ENCODE measurements at regions not wholly inside any gene's neighbourhood (a gene's known extent, or its start where the extent isn't known, plus 50 kb on each side); places are given as distances from the start of the nearest gene placed in this dataset.
"Not testable (repeated sequence)": the region's sequence is repeated elsewhere in the genome, so short reads cannot be mapped to it uniquely, and the experiment has no call there.

DNA sequence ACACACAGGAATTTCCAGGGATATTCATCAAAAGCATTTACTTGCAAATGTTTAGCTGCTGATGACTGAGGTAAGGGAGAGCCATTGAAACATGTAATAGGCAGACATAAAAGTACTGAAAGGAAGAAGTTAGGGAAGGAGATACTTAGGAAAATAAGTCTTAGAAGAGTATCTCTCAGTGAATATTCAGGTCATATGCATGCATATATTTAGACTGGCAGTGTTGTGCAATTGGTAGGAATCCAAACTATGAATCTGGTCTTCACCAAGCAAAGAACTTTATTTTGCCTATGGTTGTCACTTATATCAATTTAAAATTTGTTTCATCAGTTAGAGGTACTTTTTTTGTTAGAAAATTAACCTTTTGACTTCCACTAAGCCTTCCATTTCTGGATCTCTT, 1490.7 kb downstream of the SUCLG1 start:
- DNase-seq (ENCODE audit: low read depth): peak; percentile 7

DNA sequence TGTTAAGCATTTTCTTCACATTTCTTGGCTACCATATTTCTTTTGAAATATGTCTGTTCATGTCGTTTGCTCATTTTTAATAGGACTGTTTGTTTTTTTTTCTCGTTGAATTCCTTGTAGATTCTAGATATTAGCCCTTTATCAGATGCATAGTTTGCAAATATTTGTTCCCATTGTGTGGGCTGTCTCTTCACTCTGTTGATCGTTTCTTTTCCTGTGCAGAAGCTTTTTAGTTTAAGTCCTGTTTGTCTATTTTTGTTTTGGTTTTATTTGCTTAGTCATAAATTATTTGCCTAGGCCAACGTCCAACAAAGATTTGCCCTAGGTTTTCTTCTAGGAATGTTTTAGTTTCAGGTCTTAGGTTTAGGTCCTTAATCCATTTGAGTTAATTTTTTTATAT, 1494.7 kb downstream of the SUCLG1 start:
- no peak for DNase-seq (ENCODE audit: low read depth)

DNA sequence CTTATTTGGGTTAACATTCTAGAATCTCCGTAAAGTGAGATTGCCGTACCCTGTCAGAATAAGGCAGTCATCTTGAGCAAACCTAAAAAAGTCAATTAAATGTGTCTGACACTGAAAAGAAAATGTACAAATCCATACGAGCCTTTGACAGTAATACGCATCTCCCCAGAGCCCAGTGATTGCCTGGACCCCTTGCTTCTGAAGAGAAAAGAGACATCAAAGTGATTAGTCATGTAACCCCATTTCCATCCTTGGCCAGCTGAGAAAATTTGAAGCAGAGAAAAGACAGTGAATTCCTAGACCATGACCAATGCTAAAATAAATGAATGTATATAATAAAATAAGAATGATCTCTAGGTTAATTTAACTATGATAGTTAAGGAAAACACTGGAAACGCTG, 1499.4 kb downstream of the SUCLG1 start:
- DNase-seq (ENCODE audit: low read depth): no peak

DNA sequence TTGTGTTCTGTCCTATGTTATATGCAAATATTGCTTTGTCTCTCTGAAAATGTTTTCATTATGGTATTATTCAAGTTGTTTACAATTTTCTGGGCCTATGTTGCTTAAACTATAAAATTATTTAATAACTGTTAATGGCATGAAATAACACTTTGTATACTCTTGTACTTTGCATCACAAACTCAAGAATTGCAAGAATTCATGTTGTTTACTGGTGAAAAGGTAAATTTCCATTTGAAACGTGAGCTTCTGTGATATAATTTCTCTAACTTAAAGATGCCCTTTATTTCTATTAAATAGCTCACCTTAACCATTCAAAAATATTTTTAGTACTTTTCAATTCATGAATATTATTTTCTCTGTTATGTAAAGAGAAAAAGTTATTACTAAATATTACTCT, 1504.2 kb downstream of the SUCLG1 start:
- no peak for DNase-seq (ENCODE audit: low read depth)

DNA sequence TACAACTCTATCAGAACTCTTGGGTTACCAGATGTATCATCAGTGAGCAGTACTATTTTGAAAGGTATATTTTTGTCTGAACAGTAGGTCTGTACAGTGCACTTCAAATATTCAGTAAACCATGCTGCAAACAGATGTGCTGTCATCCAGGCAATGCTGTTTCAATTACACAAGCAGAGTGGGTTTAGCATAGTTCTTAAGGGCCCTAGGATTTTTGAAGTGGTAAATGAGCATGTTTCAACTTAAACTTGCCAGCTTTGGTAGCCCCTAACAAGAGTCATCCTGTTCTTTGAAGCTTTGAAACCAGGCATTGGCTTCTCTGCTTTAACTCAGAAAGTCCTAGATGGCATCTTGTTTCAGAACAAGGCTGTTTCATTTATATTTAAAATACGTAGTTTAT, 1519.9 kb downstream of the SUCLG1 start:
- DNase-seq (ENCODE audit: low read depth): no peak

DNA sequence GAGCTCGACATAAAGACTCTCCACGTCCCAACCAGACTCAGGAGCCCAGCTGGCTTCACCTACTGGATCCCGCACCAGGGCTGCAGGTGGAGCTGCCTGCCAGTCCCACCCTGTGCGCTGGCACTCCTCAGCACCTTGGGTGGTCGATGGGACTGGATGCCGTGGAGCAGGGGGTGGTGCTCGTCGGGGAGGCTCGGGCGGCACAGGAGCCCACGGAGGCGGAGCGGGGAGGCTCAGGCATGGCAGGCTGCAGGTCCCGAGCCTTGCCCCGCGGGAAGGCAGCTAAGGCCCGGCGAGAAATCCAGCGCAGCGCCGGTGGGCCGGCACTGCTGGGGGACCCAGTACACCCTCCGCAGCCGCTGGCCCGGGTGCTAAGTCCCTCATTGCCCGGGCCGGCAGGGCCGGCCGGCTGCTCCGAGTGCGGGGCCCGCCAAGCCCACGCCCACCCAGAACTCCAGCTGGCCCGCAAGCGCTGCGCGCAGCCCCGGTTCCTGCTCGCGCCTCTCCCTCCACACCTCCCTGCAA, 1520.7 kb downstream of the SUCLG1 start:
- not testable (repeated sequence) for DNase-seq (ENCODE audit: low read depth)

DNA sequence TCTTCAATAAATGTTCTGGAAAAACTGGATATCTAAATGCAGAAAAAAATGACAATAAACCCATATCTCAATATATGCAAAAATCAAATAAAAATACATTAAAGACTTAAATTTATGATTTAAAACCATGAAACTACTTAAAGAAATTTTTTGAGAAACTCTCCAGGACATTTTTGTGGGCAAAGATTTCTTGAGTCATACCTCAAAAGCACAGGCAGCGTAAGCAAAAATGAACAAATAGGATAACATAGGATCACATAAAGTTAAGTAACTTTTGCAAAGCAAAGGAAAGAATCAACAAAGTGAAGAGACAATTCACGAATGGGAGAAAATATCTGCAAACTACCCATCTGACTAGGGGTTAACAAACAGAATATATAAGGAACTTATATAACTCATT, 1545.5 kb downstream of the SUCLG1 start:
- DNase-seq (ENCODE audit: low read depth): no peak

DNA sequence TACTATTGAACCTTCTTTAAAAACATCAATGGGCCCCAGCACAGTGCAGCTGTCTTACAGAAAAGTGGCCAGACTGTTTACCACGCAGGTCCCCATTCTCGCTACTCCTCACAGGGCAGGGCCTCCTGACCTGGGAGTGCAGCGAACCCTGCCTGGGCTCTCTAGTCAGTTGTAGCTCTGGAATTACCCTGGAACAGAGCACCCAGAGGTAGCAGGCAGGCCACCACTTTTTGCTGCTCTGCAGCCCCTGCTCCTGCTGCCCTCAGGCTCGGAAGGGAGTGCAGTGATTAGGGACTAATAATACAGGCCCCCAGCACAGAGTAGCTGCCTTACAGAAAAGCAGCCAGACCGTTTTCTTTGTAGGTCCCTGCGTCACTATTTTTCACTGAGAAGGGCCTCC, 1563.0 kb downstream of the SUCLG1 start:
- no peak for DNase-seq (ENCODE audit: low read depth)

DNA sequence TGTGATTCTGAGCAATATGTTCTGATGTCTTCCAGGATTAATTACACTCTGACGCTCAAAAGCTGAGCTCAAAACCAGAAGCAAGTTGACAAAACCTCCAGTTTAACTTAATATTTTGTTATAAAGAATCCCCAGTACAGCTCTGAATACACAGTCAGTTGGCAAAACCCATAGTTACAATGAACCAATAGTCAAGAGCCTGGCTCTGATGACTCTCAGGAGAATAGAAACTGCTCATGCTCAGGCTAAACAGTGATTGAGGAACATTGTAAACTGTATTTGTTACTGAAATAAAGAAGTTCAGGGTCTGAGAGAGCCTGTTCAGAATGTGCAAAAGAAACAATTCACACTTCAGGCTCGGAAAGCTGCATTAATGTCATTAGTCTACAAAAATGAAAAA, 1565.9 kb downstream of the SUCLG1 start:
- DNase-seq (ENCODE audit: low read depth): no peak

DNA sequence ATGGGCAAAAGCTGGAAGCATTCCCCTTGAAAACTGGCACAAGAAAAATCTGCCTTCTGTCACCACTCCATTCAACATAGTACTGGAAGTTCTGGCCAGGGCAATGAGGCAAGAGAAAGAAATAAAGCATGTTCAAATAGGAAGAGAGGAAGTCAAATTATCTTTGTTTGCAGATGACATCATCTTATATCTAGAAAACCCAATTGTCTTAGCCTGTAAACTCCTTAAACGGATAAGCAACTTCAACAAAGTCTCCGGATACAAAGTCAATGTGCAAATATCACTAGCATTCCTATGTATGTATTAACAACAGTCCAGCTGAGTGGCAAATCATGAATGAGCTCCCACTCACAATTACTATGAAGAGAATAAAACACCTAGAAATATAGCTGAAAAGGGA, 1579.3 kb downstream of the SUCLG1 start:
- DNase-seq (ENCODE audit: low read depth): no peak

DNA sequence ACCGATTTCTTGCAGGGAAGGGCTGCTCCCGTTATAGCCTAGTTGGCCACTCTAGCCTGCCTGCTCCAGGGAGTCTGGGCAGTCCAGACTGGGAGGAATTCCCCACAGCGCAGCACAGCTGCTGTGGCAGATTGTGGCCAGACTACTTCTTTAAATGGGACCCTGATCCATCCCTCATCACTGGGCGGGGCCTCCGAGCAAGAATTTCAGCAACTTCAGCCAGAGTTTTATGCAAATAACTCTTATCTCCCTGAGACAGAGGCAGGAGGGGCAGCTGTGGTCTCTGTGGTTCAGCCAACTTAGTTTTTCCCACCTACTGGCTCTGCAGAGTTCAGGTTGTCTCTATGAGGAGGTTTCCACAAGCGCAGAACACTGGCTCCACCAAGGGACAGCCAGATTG, 1583.2 kb downstream of the SUCLG1 start:
- no peak for DNase-seq (ENCODE audit: low read depth)

DNA sequence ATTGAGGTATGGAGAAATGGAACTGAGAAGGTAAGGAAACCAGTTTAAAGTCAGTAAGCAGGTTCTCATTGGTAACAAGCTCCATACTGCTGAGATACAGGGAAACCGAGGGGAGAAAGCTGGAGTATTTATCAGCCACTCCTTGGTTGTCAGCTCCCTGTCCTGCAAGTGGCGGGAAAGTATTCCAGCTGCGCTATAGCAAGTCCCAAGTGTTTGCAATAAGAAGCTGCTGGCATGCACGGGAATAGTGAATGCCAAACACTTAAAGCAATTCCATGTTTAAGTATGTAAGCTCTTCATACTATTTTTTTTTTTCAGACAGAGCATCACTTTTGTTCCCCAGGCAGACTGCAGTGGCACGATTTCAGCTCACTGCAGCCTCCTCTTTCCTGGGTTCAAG, 1601.1 kb downstream of the SUCLG1 start:
- no peak for DNase-seq (ENCODE audit: low read depth)

DNA sequence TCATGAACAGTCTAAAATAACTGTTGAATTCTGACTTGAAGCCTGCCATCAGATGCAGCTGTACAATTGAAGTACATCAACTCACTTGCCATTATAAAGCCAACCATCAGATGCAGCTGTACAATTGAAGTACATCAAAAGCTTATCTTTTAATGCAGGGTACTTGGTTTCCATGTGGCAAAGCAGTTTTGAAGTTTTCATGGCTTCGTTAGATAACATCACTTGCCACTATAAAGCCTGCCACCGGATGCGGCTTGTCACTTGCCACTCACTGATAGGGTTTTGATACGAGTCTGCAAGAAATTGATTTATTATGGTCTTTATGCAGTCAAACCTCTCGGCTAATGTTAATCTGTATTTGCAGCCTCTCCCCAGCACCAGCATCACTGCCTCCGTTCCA, 1605.8 kb downstream of the SUCLG1 start:
- DNase-seq (ENCODE audit: low read depth): no peak

DNA sequence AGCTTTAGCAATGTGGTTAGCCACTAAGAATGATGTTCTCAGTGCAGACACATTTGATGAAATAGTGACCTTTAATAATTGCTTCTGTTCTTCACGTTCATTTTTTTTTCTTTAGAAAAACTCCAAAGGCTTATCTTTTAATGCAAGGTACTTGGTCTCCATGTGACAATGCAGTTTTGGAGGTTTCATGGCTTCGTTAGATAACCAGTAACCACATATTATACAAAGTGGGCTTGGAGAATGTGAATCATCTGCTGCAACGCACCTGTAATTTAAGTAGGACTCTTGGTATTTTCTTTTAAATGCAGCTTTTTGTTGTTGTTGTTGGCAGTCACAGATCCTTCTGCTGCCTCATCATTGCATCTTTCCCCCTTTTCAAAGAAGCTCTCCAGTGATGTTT, 1606.3 kb downstream of the SUCLG1 start:
- DNase-seq (ENCODE audit: low read depth): no peak

DNA sequence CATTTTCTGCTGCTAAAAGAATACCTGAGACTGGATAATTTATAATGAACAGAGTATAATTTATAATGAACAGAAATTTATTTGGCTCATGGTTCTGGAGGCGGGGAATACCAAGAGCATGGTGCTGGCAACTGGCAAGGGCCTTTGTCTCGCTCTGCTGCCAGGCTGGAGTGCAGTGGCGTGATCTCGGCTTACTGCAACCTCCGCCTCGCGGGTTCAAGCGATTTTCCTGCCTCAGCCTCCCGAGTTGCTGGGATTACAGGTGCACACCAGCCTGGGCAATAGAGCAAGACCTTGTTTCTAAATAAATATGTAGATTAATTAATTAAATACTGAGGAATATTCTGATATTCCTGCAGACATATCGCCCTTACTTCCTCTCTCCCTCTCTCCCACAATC, 1610.8 kb downstream of the SUCLG1 start:
- no peak for DNase-seq (ENCODE audit: low read depth)

DNA sequence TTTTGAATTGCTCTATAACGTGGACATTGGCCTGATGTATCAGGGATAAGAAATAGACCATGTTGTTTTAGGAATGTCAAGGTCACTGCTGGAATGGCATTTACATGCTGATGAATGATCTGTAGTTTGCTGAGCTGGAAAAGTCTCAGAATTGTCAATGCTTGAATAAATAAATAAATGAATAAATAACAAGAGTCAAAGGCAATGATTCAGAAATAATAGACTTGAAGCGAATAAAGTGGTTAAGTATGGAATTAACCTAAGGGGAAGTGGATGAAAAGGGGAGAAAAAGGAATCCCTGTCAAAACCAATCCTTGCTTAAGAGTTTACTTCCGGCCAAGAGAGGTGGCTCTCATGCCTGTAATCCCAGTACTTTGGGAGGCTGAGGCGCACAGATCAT, 1620.0 kb downstream of the SUCLG1 start:
- peak; percentile 24 for DNase-seq (ENCODE audit: low read depth)

DNA sequence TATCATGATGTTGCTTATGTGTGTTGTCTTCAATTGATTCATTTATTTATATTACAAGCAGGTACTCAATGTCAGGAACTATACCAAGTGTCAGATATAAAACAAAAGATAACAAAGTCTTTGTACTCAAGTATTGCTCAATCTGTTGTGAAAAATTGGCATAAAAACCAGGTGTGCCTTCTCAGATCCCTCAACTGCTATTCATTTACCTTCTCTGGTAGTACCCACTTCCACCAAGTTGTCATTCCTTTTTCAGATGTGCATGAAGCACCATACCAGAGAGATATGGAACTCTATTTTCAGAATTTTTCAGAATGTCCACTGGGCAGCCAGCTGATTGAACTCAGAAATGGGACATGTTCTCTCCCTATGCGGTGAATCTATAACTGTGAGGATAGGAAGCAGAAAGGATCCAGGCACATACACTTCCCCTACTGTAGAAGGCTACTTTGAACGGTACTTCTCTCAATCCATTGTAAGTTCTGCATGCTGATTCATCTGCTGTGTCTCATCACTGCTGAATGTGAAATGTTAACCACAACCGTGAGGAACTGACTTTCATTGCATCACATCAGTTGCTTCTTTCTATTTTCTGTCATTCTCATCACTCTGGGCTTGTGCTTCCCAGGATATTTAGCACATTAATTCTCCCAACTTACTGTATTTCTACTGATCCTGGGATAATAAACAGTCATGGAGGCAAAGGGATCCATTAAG, 1621.3 kb downstream of the SUCLG1 start:
- DNase-seq (ENCODE audit: low read depth): peak; percentile 72

DNA sequence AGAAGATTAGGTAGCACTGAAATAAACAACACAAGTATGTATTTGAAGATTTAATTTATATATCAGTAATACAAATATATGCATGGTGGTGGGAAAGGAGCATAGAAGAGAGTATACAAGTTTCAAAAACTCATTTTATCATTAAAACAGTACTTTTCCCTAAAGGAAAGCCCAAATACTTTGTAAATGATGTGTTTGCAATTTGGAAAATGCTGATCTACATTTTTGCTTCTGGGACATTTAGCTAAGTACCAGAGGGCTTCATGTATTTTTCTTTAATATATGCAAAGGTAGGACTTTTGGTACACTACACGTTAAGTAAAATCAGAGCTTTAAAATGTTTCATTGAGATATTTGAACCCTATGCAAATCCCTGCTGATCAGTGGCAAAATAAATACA, 1624.2 kb downstream of the SUCLG1 start:
- no peak for DNase-seq (ENCODE audit: low read depth)

DNA sequence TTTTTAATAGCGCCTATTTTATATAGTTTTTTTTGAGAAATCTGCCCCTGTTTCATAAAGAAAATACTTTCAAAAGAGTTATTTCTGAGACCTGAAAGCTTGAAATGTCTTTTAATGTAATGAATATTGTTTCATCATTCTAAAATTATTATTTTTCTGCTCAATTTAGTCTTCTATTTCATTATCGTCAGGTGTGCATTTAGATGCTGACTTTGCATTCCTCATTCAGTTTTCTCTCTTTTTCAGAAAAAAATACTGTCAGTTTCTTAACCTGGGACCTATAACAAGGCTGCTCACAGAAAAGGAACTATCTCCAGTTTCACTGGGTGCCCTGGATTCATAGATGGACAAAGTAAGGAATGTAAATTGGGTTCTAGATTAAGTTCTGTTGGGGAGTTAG, 1631.7 kb downstream of the SUCLG1 start:
- no peak for DNase-seq (ENCODE audit: low read depth)

DNA sequence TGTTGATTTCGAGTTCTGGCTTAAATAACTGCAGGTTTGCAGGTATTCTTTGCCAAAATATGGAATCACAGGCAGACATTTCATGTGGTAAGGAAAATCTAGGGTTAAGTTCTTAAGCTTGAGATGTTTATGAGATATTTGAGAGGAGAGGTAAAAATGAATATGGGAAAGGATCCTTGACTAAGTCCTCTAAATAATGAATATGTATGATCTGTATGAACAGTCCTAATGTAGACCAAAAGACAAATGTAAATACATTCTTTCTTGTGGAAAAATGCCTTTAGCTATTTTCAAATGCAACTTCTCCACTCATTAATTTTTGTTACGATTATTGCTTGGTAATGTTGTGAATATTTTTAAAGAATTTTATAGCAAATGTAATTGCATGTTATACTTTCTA, 1632.6 kb downstream of the SUCLG1 start:
- DNase-seq (ENCODE audit: low read depth): no peak

DNA sequence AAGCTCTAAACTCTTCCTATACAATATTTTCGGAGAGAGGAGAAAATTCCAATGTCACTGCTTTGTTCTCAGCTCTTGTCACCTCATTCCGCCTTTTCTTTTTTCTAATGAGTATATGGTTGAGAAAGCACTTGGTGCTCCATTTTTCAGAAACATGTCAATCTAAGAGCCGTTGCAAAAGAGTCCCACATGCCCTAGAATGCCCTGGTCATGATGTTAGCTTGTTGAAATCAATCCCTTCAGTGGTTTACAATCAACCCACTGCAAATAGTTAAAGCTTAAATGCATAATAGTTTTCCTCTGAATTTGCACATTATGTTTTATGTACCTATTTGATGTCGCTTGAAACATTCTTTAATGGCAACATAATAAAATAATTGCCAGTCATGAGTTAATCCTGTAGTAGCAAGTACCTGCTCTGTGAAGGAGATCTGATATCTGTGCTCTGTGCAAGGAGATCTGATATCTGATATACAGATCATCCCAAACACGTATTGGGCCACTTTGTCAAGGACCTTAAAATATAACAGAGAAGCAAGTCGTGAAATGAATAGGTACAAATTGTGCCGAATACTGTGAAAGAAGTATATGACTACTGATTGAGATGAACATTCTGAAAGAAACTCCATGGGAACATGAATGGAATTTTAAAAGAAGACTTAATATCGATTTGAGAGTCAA, 1633.5 kb downstream of the SUCLG1 start:
- DNase-seq (ENCODE audit: low read depth): no peak

DNA sequence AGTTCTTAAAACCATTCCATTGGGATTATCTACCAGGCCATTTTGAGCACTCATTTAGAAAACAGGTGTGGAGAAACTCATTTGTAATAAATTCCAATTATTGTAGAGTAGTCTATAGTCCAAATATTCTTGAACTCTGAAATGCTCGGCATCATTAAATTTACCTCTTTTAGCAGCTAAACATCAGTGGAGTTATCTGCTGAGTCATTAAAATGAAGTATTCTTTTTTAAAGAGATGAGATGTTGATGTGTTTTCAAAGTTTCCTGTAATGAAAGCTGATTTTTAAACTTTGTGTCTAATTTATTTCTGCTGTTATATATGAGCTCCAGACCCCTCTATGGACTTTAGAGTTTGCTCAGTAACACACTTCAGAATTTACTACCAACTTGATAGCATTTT, 1635.2 kb downstream of the SUCLG1 start:
- DNase-seq (ENCODE audit: low read depth): no peak

DNA sequence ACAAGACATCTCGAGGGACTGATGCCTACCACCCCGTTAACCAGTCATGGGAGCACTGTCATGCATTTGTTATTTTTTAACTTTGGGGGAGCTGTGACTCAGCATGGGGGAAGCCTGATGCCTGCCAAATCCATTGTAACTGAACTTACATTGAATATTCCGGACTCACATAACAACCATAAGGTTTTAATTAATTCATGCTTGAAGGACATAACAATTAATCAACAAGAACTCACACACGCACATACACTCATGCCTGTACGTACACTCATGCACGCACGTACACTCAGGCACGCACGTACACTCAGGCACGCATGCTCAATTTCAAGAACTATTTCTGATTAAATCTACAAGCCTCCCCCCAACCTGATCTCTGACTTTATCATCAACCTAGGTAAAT, 1639.1 kb downstream of the SUCLG1 start:
- no peak for DNase-seq (ENCODE audit: low read depth)

DNA sequence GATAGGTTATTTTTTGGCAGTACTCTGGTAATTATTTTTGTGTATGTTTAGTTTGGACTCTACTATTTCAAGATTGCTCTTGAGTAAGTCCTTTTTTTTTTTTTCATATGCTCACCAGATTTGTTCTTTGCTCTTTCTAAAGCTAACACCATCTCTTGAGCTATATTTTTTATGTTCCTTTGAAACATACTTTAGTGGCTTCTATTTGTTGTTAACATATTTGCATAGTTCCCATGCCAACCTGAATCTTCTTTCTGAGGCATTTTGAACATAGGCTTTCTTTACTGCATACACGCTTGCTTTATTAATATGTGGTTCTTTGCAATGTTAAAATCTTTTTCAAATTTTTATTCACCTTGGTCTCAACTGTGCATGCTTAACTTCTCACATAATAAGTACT, 1644.9 kb downstream of the SUCLG1 start:
- no peak for DNase-seq (ENCODE audit: low read depth)
